NB4 (cell line): ENCODE measurements at regions not wholly inside any gene's neighbourhood (a gene's known extent, or its start where the extent isn't known, plus 50 kb on each side); places are given as distances from the start of the nearest gene placed in this dataset.

Experiments
- MYC ChIP-seq: IDR thresholded peaks from 2 replicates; pipeline ENCODE4 v1.6.1; 2011; ENCODE audit warnings: low read depth, low read length
- POLR2A ChIP-seq: IDR thresholded peaks from 2 replicates; pipeline ENCODE4 v1.6.1; 2011; ENCODE audit warnings: mild to moderate bottlenecking; ENCODE audit not compliant: insufficient read length; ENCODE audit errors: extremely low read depth
- TF ChIP-seq, protein P1 (sequence below): IDR thresholded peaks from one replicate; pipeline ENCODE4 v1.5.1; 2012; ENCODE audit warnings: low read depth, low read length
- TF ChIP-seq, protein P2 (sequence below): IDR thresholded peaks from 2 replicates; pipeline ENCODE4 v1.6.1; 2011; ENCODE audit warnings: low read depth, low read length

DNA sequence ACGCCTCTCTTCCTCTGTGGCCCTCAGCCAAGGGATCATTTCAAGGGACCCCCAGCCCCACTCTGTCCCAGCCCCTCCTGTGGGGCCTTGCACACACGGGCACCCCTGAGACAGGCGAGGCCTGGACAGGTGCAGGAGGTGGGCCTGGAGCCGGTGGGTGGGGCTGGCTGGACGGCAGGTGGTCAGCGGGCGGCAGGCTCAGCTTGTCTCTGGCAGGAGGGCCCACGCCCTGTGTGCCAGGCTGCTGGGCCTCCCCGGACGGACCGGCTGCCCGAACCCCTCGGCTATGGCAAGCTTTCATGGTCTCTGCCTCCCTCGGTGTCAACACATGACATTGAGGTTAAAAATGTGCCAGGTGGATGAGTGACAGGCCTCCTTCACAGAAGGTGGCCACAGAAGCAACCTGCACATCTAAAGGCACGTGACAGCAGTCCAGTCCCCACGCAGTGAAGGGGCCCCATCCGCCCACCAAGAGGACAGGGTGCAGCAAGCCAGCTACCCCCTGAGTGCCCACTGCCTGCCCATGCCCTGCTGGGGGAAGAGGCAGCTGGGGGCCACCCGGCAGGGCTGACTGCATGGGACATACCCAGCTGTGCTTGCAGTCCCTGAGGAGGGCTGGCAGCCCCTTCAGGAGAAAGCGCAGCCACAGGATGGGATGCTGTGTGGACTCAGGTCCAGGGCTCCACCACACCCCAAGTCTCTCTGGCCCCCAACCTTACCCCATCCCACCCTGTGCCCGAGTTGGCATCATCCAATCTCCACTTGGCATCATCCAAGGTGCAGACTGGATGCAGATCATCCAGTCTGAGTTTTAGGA is 109.3 kb downstream of the FAM53A start:
- TF ChIP-seq, protein P1, sequence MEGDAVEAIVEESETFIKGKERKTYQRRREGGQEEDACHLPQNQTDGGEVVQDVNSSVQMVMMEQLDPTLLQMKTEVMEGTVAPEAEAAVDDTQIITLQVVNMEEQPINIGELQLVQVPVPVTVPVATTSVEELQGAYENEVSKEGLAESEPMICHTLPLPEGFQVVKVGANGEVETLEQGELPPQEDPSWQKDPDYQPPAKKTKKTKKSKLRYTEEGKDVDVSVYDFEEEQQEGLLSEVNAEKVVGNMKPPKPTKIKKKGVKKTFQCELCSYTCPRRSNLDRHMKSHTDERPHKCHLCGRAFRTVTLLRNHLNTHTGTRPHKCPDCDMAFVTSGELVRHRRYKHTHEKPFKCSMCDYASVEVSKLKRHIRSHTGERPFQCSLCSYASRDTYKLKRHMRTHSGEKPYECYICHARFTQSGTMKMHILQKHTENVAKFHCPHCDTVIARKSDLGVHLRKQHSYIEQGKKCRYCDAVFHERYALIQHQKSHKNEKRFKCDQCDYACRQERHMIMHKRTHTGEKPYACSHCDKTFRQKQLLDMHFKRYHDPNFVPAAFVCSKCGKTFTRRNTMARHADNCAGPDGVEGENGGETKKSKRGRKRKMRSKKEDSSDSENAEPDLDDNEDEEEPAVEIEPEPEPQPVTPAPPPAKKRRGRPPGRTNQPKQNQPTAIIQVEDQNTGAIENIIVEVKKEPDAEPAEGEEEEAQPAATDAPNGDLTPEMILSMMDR: no peak
- no peak for TF ChIP-seq POLR2A
- TF ChIP-seq MYC: no peak
- TF ChIP-seq, protein P2, sequence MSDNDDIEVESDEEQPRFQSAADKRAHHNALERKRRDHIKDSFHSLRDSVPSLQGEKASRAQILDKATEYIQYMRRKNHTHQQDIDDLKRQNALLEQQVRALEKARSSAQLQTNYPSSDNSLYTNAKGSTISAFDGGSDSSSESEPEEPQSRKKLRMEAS: no peak
